Stomach smooth muscle (tissue), 2 donors: ENCODE measurements at regions not wholly inside any gene's neighbourhood (a gene's known extent, or its start where the extent isn't known, plus 50 kb on each side); places are given as distances from the start of the nearest gene placed in this dataset.
"Not testable (repeated sequence)": the region's sequence is repeated elsewhere in the genome, so short reads cannot be mapped to it uniquely, and the experiment has no call there.

ENCODE experiments used
- H3K27ac ChIP-seq: one replicate; pipeline ENCODE4 v1.7.0; 2013; ENCODE audit warnings: mild to moderate bottlenecking, low read length, inconsistent platforms
- H3K27me3 ChIP-seq, 2 donors: one replicate each; pipeline ENCODE4 v1.7.0; 2013; ENCODE audit warnings: low read length in 2 of 2; ENCODE audit not compliant: insufficient read depth in 2 of 2, control insufficient read depth in 1 of 2
- H3K36me3 ChIP-seq, 2 donors: one replicate each; pipeline ENCODE4 v1.7.0; 2013; ENCODE audit warnings: low read length in 2 of 2; ENCODE audit not compliant: control insufficient read depth in 2 of 2, insufficient read depth in 2 of 2
- H3K4me1 ChIP-seq: one replicate; pipeline ENCODE4 v1.7.0; 2013; ENCODE audit warnings: low read length; ENCODE audit not compliant: control insufficient read depth, insufficient read depth
- H3K4me3 ChIP-seq, 2 donors: one replicate each; pipeline ENCODE4 v1.7.0; 2013; ENCODE audit warnings: low read length in 2 of 2
- H3K9ac ChIP-seq, 2 donors: one replicate each; pipeline ENCODE4 v1.7.0; 2013; ENCODE audit warnings: low read length in 2 of 2, mild to moderate bottlenecking in 1 of 2
- H3K9me3 ChIP-seq, 2 donors: one replicate each; pipeline ENCODE4 v1.7.0; 2013; ENCODE audit warnings: low read length in 2 of 2; ENCODE audit not compliant: control insufficient read depth in 2 of 2
- donor health status: healthy.
- donor health status: Pancreatic carcinoma.

GRCh38 chr6:14883921-14884320 lies 361.9 kb upstream of the JARID2 start:
- H3K27me3 ChIP-seq = no peaks in the 10 kb centered on the region
- H3K4me3 ChIP-seq = no peak overlapping the region
- no peaks in the 10 kb centered on the region for H3K36me3 ChIP-seq
- no peaks in the 10 kb centered on the region for H3K4me1 ChIP-seq
- H3K9ac ChIP-seq = no peak overlapping the region
- H3K27ac ChIP-seq = no peak overlapping the region
- no peaks in the 10 kb centered on the region for H3K9me3 ChIP-seq

- Histone ChIP-seq H3K27ac (no peak overlapping the region), H3K9ac (no peak overlapping the region), H3K36me3 (no peaks in the 10 kb centered on the region), H3K9me3 (peaks cover 0 to 4% of the 10 kb centered on the region in 2 donors), H3K4me3 (no peak overlapping the region), H3K4me1 (no peaks in the 10 kb centered on the region), H3K27me3 (no peaks in the 10 kb centered on the region)
Observed at GRCh38 chr6:14885498-14885897, 360.4 kb upstream of the JARID2 start.

GRCh38 chr6:14887181-14887580 lies 358.7 kb upstream of the JARID2 start:
- H3K9ac ChIP-seq = no peak overlapping the region
- H3K4me1 ChIP-seq = no peaks in the 10 kb centered on the region
- no peaks in the 10 kb centered on the region for H3K27me3 ChIP-seq
- no peaks in the 10 kb centered on the region for H3K36me3 ChIP-seq
- H3K27ac ChIP-seq = no peak overlapping the region
- no peak overlapping the region for H3K4me3 ChIP-seq
- H3K9me3 ChIP-seq = peaks cover 0 to 4% of the 10 kb centered on the region in 2 donors

GRCh38 chr6:14887986-14888574 lies 357.8 kb upstream of the JARID2 start:
- Histone ChIP-seq H3K9me3 (peaks cover 0 to 4% of the 10 kb centered on the region in 2 donors), H3K9ac (no peak overlapping the region), H3K27ac (no peak overlapping the region), H3K27me3 (no peaks in the 10 kb centered on the region), H3K36me3 (no peaks in the 10 kb centered on the region), H3K4me3 (no peak overlapping the region), H3K4me1 (no peaks in the 10 kb centered on the region)

- Histone ChIP-seq H3K4me1 (no peaks in the 10 kb centered on the region), H3K4me3 (no peak overlapping the region), H3K27ac (no peak overlapping the region)
Observed at GRCh38 chr6:14888575-14889000, 357.3 kb upstream of the JARID2 start.

GRCh38 chr6:14889188-14889587 lies 356.7 kb upstream of the JARID2 start:
- Histone ChIP-seq H3K27me3 (no peaks in the 10 kb centered on the region), H3K36me3 (no peaks in the 10 kb centered on the region), H3K4me1 (no peaks in the 10 kb centered on the region), H3K9me3 (peaks cover 0 to 4% of the 10 kb centered on the region in 2 donors), H3K4me3 (no peak overlapping the region), H3K9ac (no peak overlapping the region), H3K27ac (no peak overlapping the region)

More at GRCh38 chr6:14888575-14889000, 357.3 kb upstream of the JARID2 start:
- Histone ChIP-seq H3K27me3 (no peaks in the 10 kb centered on the region), H3K9me3 (peaks cover 0 to 4% of the 10 kb centered on the region in 2 donors), H3K9ac (no peak overlapping the region), H3K36me3 (no peaks in the 10 kb centered on the region)

- peaks cover 0 to 4% of the 10 kb centered on the region in 2 donors for H3K9me3 ChIP-seq
- H3K9ac ChIP-seq = no peak overlapping the region
- no peaks in the 10 kb centered on the region for H3K4me1 ChIP-seq
- no peaks in the 10 kb centered on the region for H3K36me3 ChIP-seq
- H3K27ac ChIP-seq = no peak overlapping the region
- no peak overlapping the region for H3K4me3 ChIP-seq
- H3K27me3 ChIP-seq = no peaks in the 10 kb centered on the region
Observed at GRCh38 chr6:14889611-14890593, 356.0 kb upstream of the JARID2 start.

- H3K9ac ChIP-seq, H3K4me1 ChIP-seq, H3K36me3 ChIP-seq, H3K27me3 ChIP-seq, H3K4me3 ChIP-seq, H3K27ac ChIP-seq, H3K9me3 ChIP-seq: not testable (repeated sequence)
Observed at GRCh38 chr6:14891820-14892375, 354.0 kb upstream of the JARID2 start.

- Histone ChIP-seq H3K4me1 (no peaks in the 10 kb centered on the region), H3K27me3 (no peaks in the 10 kb centered on the region), H3K9me3 (peaks cover 0 to 4% of the 10 kb centered on the region in 2 donors), H3K4me3 (no peak overlapping the region), H3K27ac (no peak overlapping the region), H3K9ac (no peak overlapping the region), H3K36me3 (no peaks in the 10 kb centered on the region)
Observed at GRCh38 chr6:14894105-14894504, 351.8 kb upstream of the JARID2 start.

GRCh38 chr6:14896475-14896874 lies 349.4 kb upstream of the JARID2 start:
- Histone ChIP-seq H3K9me3 (no peaks in the 10 kb centered on the region), H3K27me3 (no peaks in the 10 kb centered on the region), H3K36me3 (no peaks in the 10 kb centered on the region), H3K4me1 (no peaks in the 10 kb centered on the region), H3K9ac (no peak overlapping the region), H3K27ac (no peak overlapping the region), H3K4me3 (no peak overlapping the region)
